HepG2 (cell line): ENCODE measurements at regions not wholly inside any gene's neighbourhood (a gene's known extent, or its start where the extent isn't known, plus 50 kb on each side); places are given as distances from the start of the nearest gene placed in this dataset.
A peak's percentile ranks its signal among the peaks of the same experiment; 100 is the strongest.

Source experiments
- ATAC-seq: fragments of 200-7000 bp; cut with Tn5 transposase; 3 replicates; pipeline ENCODE4 v1.9.1; 2020; ENCODE audit warnings: mild to moderate bottlenecking, moderate library complexity
- BruUV-seq: library from RNA; stranded (reverse); fragments of 400-500 nt; replicated peaks from 2 replicates; lab custom pipeline; 2021; lab: Mats Ljungman, UMichigan
- CTCF ChIA-PET: fragments of 300-600 bp; formaldehyde crosslinking; extraction: SDS; loops from one replicate; lab custom pipeline; 2021; ENCODE audit warnings: low total read pairs, inconsistent platforms, low intra/inter-chr PET ratio; lab: Yijun Ruan, JAX
- POLR2A ChIA-PET: fragments of 350-600 bp; sonication (Branson Sonifier 250); formaldehyde crosslinking; loops from one replicate; lab custom pipeline; 2020; ENCODE audit warnings: antibody characterized with exemption, inconsistent platforms; lab: Yijun Ruan, JAX
- DNase-seq: peaks from one replicate; pipeline ENCODE4 v3.0.0-alpha.2; 2015; ENCODE audit warnings: low spot score
- FAIRE-seq: peaks from 3 replicates; lab custom pipeline; 2011; peaks lifted over from hg19 to GRCh38; lab: Jason Lieb, UNC
- H2AFZ ChIP-seq: one replicate; pipeline ENCODE4 v1.6.1; 2011; ENCODE audit warnings: low read length, inconsistent platforms
- H3K27ac ChIP-seq: fragments of 300-600 bp; 3 replicates; pipeline ENCODE4 v1.8.0; 2011; ENCODE audit warnings: mixed run types, mild to moderate bottlenecking, mixed read lengths, low read length, inconsistent platforms; ENCODE audit not compliant: insufficient read depth; ENCODE audit errors: extremely low read length
- H3K27me3 ChIP-seq, 2 experiments: fragments of 200-600 bp in 1 of 2; 2 replicates in 1 of 2; 3 replicates in 1 of 2; pipeline versions ENCODE4 v1.6.0 to v1.8.0; 2011; ENCODE audit warnings: low read length in 2 of 2, mild to moderate bottlenecking in 2 of 2, moderate library complexity in 2 of 2, inconsistent platforms in 1 of 2; ENCODE audit not compliant: insufficient read depth in 2 of 2, control insufficient read depth in 1 of 2
- H3K36me3 ChIP-seq, 2 experiments: fragments of 200-600 bp in 1 of 2; replicated peaks in 1 of 2; 2 replicates in 1 of 2; 3 replicates in 1 of 2; pipeline versions ENCODE4 v1.5.1 to v1.8.0; 2011; ENCODE audit warnings: low read length in 2 of 2, inconsistent platforms in 1 of 2; ENCODE audit not compliant: insufficient read depth in 2 of 2, control insufficient read depth in 1 of 2
- H3K4me1 ChIP-seq: 2 replicates; pipeline ENCODE4 v1.5.1; 2012; ENCODE audit warnings: low read length, inconsistent platforms; ENCODE audit not compliant: insufficient read depth
- H3K4me2 ChIP-seq: 2 replicates; pipeline ENCODE4 v1.6.0; 2011; ENCODE audit warnings: low read depth, low read length, inconsistent platforms
- H3K4me3 ChIP-seq, 3 experiments: fragments of 200-600 bp in 1 of 3; sonication (generic), shearing (Covaris generic) in 1 of 3; replicated peaks in 1 of 3; 2 replicates each; pipeline ENCODE4 v1.5.1; 2011 to 2016; ENCODE audit warnings: low read length in 3 of 3, inconsistent platforms in 2 of 3, low read depth in 2 of 3, mild to moderate bottlenecking in 2 of 3, control low read depth in 1 of 3, mixed read lengths in 1 of 3; ENCODE audit not compliant: insufficient read depth in 1 of 3
- H3K79me2 ChIP-seq: one replicate; pipeline ENCODE4 v1.6.1; 2011; ENCODE audit warnings: low read length, inconsistent platforms; ENCODE audit not compliant: insufficient read depth
- H3K9ac ChIP-seq: 2 replicates; pipeline ENCODE4 v1.6.0; 2011; ENCODE audit warnings: mild to moderate bottlenecking, low read depth, low read length, inconsistent platforms; ENCODE audit not compliant: insufficient read depth
- H3K9me3 ChIP-seq: 2 replicates; pipeline ENCODE4 v1.5.1; 2012; ENCODE audit warnings: mild to moderate bottlenecking, low read length
- H4K20me1 ChIP-seq: 2 replicates; pipeline ENCODE4 v1.6.0; 2011; ENCODE audit warnings: inconsistent platforms, mild to moderate bottlenecking, low read length, moderate library complexity; ENCODE audit not compliant: insufficient read depth
- BCL6 ChIP-seq: IDR thresholded peaks from 2 replicates; pipeline ENCODE4 v1.6.1; 2016; ENCODE audit warnings: missing genetic modification reagents, missing compliant biosample characterization
- GLI4 ChIP-seq: sonication (generic); formaldehyde crosslinking; IDR thresholded peaks from 2 replicates; pipeline ENCODE4 v1.5.1; 2020; ENCODE audit warnings: missing genetic modification reagents, mild to moderate bottlenecking, moderate library complexity, borderline replicate concordance
- GTF2F1 ChIP-seq: fragments of 150-350 bp; IDR thresholded peaks from 2 replicates; pipeline ENCODE4 v1.6.1; 2014; ENCODE audit warnings: low read length
- NCOA2 ChIP-seq: sonication (generic); formaldehyde crosslinking; IDR thresholded peaks from 2 replicates; pipeline ENCODE4 v1.8.0; 2022; ENCODE audit warnings: inconsistent platforms
- NR0B2 ChIP-seq: sonication (generic); formaldehyde crosslinking; IDR thresholded peaks from 2 replicates; pipeline ENCODE4 v1.4.0; 2020; ENCODE audit warnings: mild to moderate bottlenecking, missing genetic modification reagents
- NR2F2 ChIP-seq: IDR thresholded peaks from 2 replicates; pipeline ENCODE4 v1.6.1; 2012; ENCODE audit warnings: low read depth, inconsistent platforms, borderline replicate concordance
- RBAK ChIP-seq: sonication (generic); formaldehyde crosslinking; IDR thresholded peaks from 2 replicates; pipeline ENCODE4 v1.5.1; 2020; ENCODE audit warnings: mild to moderate bottlenecking, missing genetic modification reagents
- SALL1 ChIP-seq: sonication (generic); formaldehyde crosslinking; IDR thresholded peaks from 2 replicates; pipeline ENCODE4 v1.8.0; 2022; ENCODE audit warnings: mild to moderate bottlenecking, missing genetic modification reagents
- SRF ChIP-seq: IDR thresholded peaks from 2 replicates; pipeline ENCODE4 v1.6.1; 2011; ENCODE audit warnings: mild to moderate bottlenecking, low read depth, low read length, moderate library complexity
- TFDP1 ChIP-seq: IDR thresholded peaks from 2 replicates; pipeline ENCODE4 v1.6.1; 2016; ENCODE audit warnings: missing compliant biosample characterization, missing genetic modification reagents, borderline replicate concordance
- YEATS4 ChIP-seq: sonication (generic); formaldehyde crosslinking; IDR thresholded peaks from 2 replicates; pipeline ENCODE4 v1.4.0; 2020; ENCODE audit warnings: missing genetic modification reagents, borderline replicate concordance
- ZNF331 ChIP-seq: sonication (generic); formaldehyde crosslinking; IDR thresholded peaks from 2 replicates; pipeline ENCODE4 v1.4.0; 2020; ENCODE audit warnings: missing genetic modification reagents
- ZNF451 ChIP-seq: sonication (generic); formaldehyde crosslinking; IDR thresholded peaks from 2 replicates; pipeline ENCODE4 v1.5.0; 2020; ENCODE audit warnings: mild to moderate bottlenecking, missing genetic modification reagents
- ZNF576 ChIP-seq: sonication (generic); formaldehyde crosslinking; IDR thresholded peaks from 2 replicates; pipeline ENCODE4 v1.4.0; 2020; ENCODE audit warnings: mild to moderate bottlenecking, missing genetic modification reagents
- WGBS: methylation state at CpG from one replicate; pipeline ENCODE4 v1.1.6; 2017; ENCODE audit warnings: low lambda C conversion rate; 5-methylcytosine and 5-hydroxymethylcytosine counted together
- in situ Hi-C: cut with HindIII; loops from 2 replicates; pipeline ENCODE4 v1.10.0; 2017; ENCODE audit warnings: low pct_unique_long_range_greater_than_20kb; ENCODE audit not compliant: extremely low pct_ligation_motif_present
- intact Hi-C: fragments of 100-400 bp; cut with micrococcal nuclease; formaldehyde crosslinking; loops from one replicate; pipeline ENCODE4 v1.10.0; 2022; ENCODE audit not compliant: unreplicated experiment

- peaks cover 38% of the 10 kb centered on the region for H3K4me1 ChIP-seq
- in situ Hi-C loops, result no loop called here
- H3K36me3 ChIP-seq, result no peaks in the 10 kb centered on the region
- no peak for ATAC-seq
- FAIRE-seq, result no peak
- H3K9ac ChIP-seq, result no peak overlapping the region
- no peak overlapping the region for H3K4me3 ChIP-seq
- ChIA-PET CTCF (no interaction called here), POLR2A (interaction anchor here (1.0 kb wide), 1 partner anchor 22 kb away, joined by 3 read pairs; no protein-coding TSS in a partner anchor)
- H3K27me3 ChIP-seq, result no peaks in the 10 kb centered on the region
- H3K4me2 ChIP-seq, result no peak overlapping the region
- WGBS, result 53% methylated on average over 5 of the region's 5 CpGs
- H2AFZ ChIP-seq, result no peak overlapping the region
- no peak overlapping the region for H3K27ac ChIP-seq
- BruUV-seq, result no TSS peak
- no peaks in the 10 kb centered on the region for H4K20me1 ChIP-seq
- intact Hi-C loops, result no loop called here
- TF ChIP-seq YEATS4 (no peak), NR2F2 (no peak), ZNF331 (no peak), GLI4 (CRISPR knock-in tag) (no peak), TFDP1 (no peak), SALL1 (CRISPR knock-in tag) (no peak), NCOA2 (CRISPR knock-in tag) (no peak), ZNF576 (CRISPR knock-in tag) (no peak)
- no peaks in the 10 kb centered on the region for H3K79me2 ChIP-seq
- DNase-seq, result no peak
- H3K9me3 ChIP-seq, result no peaks in the 10 kb centered on the region
Observed at GRCh38 chr5:34510002-34510401, 146.1 kb upstream of the RAI14 start.

GRCh38 chr5:34511063-34511462 lies 145.1 kb upstream of the RAI14 start:
- Histone ChIP-seq H3K9ac (no peak overlapping the region), H2AFZ (no peak overlapping the region), H3K79me2 (no peaks in the 10 kb centered on the region), H4K20me1 (no peaks in the 10 kb centered on the region), H3K9me3 (no peaks in the 10 kb centered on the region), H3K4me2 (peak overlapping the region; percentile 15; the same call in 1 of the 2 replicates), H3K4me1 (peaks cover 38% of the 10 kb centered on the region), H3K27ac (no peak overlapping the region), H3K36me3 (no peaks in the 10 kb centered on the region), H3K27me3 (no peaks in the 10 kb centered on the region), H3K4me3 (no peak overlapping the region; a peak in 1 of 6 replicates)
- ATAC-seq, result no peak
- no peak for DNase-seq
- WGBS, result 1% methylated on average over 4 of the region's 4 CpGs
- ChIA-PET POLR2A (interaction anchor here (1.0 kb wide), 1 partner anchor 24 kb away, joined by 3 read pairs; no protein-coding TSS in a partner anchor), CTCF (no interaction called here)
- in situ Hi-C loops, result no loop called here
- FAIRE-seq, result no peak
- intact Hi-C loops, result no loop called here
- BruUV-seq, result no TSS peak
- TF ChIP-seq SRF, result no peak
- TF ChIP-seq RBAK (CRISPR knock-in tag), result no peak
- TF ChIP-seq NR0B2 (CRISPR knock-in tag), result no peak
- TF ChIP-seq GTF2F1, result no peak
- peak; percentile 45; the same call in 1 of the 2 replicates for TF ChIP-seq BCL6 (CRISPR knock-in tag)
- no peak for TF ChIP-seq ZNF451
